Amygdala (tissue), 56 donors: ENCODE measurements at regions not wholly inside any gene's neighbourhood (a gene's known extent, or its start where the extent isn't known, plus 50 kb on each side); places are given as distances from the start of the nearest gene placed in this dataset.
"Not testable (repeated sequence)": the region's sequence is repeated elsewhere in the genome, so short reads cannot be mapped to it uniquely, and the experiment has no call there.

ENCODE experiments used
- DNase-seq, 56 donors: peaks; one replicate each; lab custom pipeline; 2025; lab: John Stamatoyannopoulos, UW

- DNase-seq, result no peak
Observed at GRCh38 chr1:178637841-178638240, 87.2 kb upstream of the RALGPS2 start.

GRCh38 chr1:178639326-178639725 lies 85.7 kb upstream of the RALGPS2 start:
- DNase-seq, result no peak

- no peak for DNase-seq
Observed at GRCh38 chr1:178642282-178642681, 82.8 kb upstream of the RALGPS2 start.

GRCh38 chr1:178643349-178643748 lies 81.7 kb upstream of the RALGPS2 start:
- DNase-seq, result no peak

DNA sequence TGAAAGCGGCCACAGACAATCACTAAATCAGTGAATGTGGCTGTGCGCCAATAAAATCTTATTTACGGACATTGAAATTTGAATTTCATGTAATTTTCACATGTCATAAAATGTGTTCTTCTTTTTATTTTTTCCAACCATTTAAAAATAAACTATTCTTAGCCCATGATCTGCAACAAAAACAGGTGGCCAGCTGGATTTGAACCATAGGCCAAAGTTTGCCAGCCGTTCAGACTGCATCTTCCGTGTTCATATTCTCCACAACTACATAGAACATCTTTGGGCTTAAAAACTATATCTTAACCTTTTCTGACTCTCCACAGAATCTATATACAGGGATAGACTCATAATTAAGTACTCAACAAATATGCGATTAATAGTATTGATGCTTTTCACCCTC lies 81.2 kb upstream of the RALGPS2 start:
- no peak for DNase-seq

GRCh38 chr1:178644308-178645120 lies 80.5 kb upstream of the RALGPS2 start:
- peak in 3 of 56 donors; percentile 1 to 25 (median 23) for DNase-seq

DNA sequence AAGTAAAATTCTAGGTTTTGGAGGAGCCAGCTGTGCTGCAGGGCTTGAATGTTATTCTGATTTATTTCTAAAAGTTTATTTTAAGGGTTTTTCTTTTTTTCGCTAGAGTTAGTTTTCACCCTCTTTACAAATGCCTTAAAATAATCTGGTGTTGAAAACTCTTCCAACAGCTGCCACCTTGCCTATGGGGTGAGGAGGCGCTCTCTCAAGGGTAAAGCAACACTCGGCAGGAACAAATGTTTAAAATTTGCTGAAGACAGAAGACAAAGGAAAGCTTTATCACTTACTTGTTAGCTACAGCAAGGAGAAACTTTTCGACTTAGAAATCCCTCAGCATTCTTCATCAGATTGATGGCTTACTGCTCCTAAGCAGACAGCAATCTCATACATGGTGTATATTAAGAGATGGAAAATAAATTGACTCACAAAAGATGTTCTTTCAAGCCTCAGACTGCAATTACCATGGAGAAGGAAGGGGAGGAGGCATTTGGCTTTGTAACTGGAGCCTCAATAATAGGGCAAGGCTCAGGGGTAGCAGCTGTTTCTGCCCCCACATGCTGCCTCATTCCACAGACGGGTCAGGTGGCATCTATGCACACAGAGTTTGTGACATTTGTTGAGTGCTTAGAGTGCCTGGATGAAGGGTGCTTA lies 79.8 kb upstream of the RALGPS2 start:
- no peak for DNase-seq

- DNase-seq, result no peak
Observed at GRCh38 chr1:178645808-178646200, 79.2 kb upstream of the RALGPS2 start.

GRCh38 chr1:178646821-178647220 lies 78.2 kb upstream of the RALGPS2 start:
- peak in 1 of 56 donors; percentile 17 for DNase-seq

DNA sequence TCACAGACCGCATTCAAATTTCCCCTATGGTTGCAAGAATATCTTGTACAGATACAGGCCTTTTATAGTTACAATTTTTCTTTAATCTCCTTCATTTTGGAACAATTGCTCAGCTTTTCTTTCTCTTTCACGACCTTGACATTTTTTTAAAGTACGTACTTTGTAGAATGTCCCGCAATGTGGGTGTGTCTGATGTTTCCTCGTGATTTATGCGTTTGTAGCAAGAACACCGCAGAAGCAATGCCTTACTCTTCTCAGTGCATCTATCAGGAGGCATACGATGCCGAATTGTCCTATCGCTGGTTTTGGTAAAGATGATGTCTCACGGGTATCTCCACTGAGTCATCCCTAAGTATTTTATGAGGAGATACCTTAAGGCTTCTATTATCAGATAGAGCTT lies 76.9 kb upstream of the RALGPS2 start:
- no peak for DNase-seq

- no peak for DNase-seq
Observed at GRCh38 chr1:178649582-178650350, 75.3 kb upstream of the RALGPS2 start.

- no peak for DNase-seq
Observed at GRCh38 chr1:178650934-178651511, 74.0 kb upstream of the RALGPS2 start.

GRCh38 chr1:178651742-178652141 lies 73.3 kb upstream of the RALGPS2 start:
- DNase-seq, result peak in 18 of 56 donors; percentile 2 to 62 (median 18)

- no peak for DNase-seq
Observed at GRCh38 chr1:178652506-178653490, 72.2 kb upstream of the RALGPS2 start.

GRCh38 chr1:178659789-178660208 lies 65.2 kb upstream of the RALGPS2 start:
- no peak for DNase-seq

- DNase-seq, result no peak
Observed at GRCh38 chr1:178660461-178660860, 64.6 kb upstream of the RALGPS2 start.

DNA sequence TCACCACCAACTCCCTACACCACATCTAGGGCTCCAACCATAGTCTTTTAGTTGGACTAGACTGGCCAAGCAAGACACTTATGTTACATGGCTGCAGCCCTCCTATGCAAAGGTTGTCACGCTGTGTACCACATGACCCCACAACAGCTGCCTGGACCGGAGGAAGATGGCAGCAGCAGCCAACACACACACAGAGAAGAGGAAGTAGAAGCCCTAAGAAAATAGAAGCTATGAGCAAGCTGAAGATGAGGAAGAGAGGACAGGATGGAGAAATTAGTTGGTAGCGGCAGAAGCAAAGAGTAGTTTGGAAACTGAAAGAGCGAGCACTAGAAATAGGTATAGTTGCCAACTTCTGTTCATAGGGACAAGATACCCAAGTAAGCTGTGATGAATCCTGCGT lies 60.8 kb upstream of the RALGPS2 start:
- no peak for DNase-seq

DNA sequence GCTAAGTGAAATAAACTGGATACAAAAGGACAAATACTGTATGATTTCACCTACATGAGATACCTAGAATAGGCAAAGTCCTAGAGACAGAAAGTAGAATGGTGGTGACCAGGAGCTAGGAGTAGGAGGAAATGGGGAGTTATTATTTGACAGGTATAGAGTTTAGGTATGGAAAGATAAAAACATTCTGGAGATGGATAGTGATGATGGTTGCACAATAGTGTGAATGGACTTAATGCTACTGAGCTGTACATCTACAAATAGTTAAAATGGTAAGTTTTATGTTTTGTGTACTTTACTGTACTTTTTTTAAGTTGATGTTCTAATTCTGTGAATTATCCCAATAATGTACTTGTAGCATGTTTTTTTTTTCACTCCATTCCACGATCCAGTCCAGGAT lies 59.5 kb upstream of the RALGPS2 start:
- no peak for DNase-seq

DNA sequence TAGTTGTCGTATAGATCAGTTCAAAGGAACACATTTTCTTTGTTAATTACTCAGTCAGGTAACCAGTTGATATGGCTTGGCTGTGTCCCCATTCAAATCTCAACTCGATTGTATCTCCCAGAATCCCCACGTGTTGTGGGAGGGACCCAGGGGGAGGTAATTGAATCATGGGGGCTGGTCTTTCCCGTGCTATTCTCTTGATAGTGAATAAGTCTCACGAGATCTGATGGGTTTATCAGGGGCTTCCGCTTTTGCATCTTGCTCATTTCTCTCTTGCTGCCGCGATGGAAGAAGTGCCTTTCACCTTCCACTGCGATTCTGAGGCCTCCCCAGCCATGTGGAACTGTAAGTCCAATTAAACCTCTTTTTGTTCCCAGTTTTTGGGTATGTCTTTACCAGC lies 58.2 kb upstream of the RALGPS2 start:
- not testable (repeated sequence) for DNase-seq

GRCh38 chr1:178672434-178672833 lies 52.6 kb upstream of the RALGPS2 start:
- DNase-seq, result no peak
